22Rv1 (cell line): ENCODE measurements at regions not wholly inside any gene's neighbourhood (a gene's known extent, or its start where the extent isn't known, plus 50 kb on each side); places are given as distances from the start of the nearest gene placed in this dataset.

Source experiments
- CTCF ChIP-seq: fragments of 450-650 bp; IDR thresholded peaks from 2 replicates; pipeline ENCODE4 v1.5.1; 2017; ENCODE audit warnings: mild to moderate bottlenecking
- ZFX ChIP-seq: fragments of 450-650 bp; IDR thresholded peaks from 2 replicates; pipeline ENCODE4 v1.6.1; 2017; ENCODE audit warnings: antibody characterized with exemption, borderline replicate concordance

- TF ChIP-seq CTCF (no peak), ZFX (no peak)
Observed at GRCh38 chr1:71339238-71339637, 258.4 kb upstream of the ZRANB2 start.
